GM19023 (cell line): ENCODE measurements at regions not wholly inside any gene's neighbourhood (a gene's known extent, or its start where the extent isn't known, plus 50 kb on each side); places are given as distances from the start of the nearest gene placed in this dataset.
"Not testable (repeated sequence)": the region's sequence is repeated elsewhere in the genome, so short reads cannot be mapped to it uniquely, and the experiment has no call there.

Experiments used
- ATAC-seq: cut with Tn5 transposase; IDR thresholded peaks from one replicate; pipeline ENCODE4 v1.9.1; 2021; ENCODE audit warnings: mild to moderate bottlenecking, moderate library complexity; ENCODE audit not compliant: unreplicated experiment

DNA sequence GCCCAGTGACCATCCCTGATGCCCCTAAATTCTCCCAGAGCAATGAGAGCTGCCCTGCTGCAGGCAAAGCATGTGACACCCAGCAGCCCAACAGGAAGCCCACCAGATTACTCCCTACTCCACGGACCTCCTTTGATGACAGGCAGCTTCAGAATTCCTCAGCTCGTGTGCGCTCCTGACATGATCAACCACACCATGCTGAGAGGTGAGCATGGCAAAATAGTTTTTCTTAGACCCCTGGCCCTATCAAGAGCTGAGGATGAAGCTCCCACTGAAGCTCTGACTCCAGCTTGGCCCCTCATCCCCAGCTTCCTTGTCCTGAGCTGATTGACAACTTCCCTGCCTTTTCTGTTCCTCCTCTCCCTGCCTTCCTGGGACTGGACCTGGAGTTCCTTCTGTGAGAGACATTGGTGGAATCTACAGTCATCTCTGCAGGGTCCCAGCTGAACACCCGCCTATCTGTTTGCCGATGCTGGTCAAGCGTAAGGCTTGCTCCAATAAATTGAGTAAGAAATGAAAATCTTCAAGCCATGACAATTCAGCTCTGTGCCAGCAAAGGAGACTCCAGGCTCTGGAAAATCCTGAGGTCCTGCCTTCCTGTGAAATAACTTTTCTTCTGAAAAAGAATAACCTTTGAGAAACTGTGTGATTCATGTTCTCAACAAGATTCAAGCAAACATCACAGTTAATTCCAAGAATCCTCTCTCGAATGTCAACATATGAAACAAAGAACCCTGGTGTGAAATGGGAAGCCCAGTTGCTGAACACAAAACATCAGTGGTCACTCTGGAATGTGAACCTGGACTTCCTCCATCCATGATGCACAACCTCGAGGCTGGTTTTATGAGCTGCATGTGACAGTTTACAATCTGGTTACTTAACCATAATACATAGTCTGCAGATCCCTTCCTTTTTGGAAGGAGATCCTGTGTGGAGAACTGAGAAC is 201.1 kb downstream of the SPP2 start:
- no peak for ATAC-seq

- no peak for ATAC-seq
These were observed 200.4 kb downstream of the SPP2 start for GRCh38 chr2:234250926-234251325.

GRCh38 chr2:234249873-234250272 is 199.4 kb downstream of the SPP2 start:
- ATAC-seq, result no peak

DNA sequence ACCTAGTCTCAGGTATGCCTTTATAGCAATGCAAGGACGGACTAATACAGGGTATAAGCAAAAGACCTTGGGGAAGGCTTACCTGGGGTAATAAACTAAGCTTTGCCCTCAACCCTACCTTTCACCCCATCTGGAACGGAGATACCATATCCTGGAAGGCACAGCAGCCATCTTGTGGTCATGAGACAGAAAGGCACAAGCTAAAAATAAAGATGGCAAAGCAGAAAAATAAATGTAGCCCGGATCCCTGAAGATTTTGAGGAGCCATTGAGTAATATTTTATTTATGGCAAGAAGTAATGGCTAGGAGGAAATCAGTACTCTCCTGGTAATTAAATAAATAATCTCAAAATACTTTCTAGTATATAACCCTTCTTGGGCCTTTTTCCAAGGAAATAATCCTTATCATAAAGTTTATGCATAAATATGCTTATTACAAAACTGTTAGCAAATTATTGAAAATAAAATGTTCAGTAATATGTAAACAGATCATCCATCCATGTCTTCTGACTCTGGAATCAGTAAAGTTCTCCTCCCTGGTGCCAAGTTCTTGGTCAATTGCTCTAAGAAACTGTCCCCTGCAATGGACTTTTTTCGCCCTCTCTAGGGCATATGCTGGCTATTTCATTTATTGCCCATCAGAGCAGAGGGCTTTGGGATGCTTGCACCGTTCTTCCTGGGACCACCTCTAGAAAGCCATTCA is 198.7 kb downstream of the SPP2 start:
- no peak for ATAC-seq

GRCh38 chr2:234248213-234248710 is 197.8 kb downstream of the SPP2 start:
- ATAC-seq, result not testable (repeated sequence)

- no peak for ATAC-seq
These were observed 197.1 kb downstream of the SPP2 start for GRCh38 chr2:234247453-234248180.

GRCh38 chr2:234245945-234246344 is 195.4 kb downstream of the SPP2 start:
- no peak for ATAC-seq

GRCh38 chr2:234243871-234244565 is 193.5 kb downstream of the SPP2 start:
- ATAC-seq, result no peak

- ATAC-seq, result no peak
These were observed 191.9 kb downstream of the SPP2 start for GRCh38 chr2:234242459-234242836.

- no peak for ATAC-seq
These were observed 191.4 kb downstream of the SPP2 start for GRCh38 chr2:234241656-234242458.

GRCh38 chr2:234240917-234241316 is 190.4 kb downstream of the SPP2 start:
- no peak for ATAC-seq

- no peak for ATAC-seq
These were observed 184.7 kb downstream of the SPP2 start for GRCh38 chr2:234235191-234235590.

DNA sequence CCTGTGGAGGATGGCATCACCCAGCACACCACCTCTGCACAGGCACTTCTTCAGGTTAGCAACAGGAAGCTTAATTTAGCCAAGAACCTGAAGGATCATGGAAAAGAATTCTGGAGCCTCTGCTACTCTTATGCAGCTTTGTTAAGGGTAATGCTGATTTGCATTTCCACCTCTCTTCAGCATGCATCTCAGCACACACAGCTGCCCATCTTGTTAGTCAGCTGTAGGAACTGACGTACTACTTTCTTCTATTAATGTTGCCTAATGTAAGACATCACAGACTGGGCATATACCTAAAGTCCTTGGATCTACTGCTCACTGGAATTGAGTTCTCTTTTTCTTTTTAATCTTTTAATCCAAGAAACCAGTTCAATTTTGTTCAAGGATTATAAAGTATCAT is 181.0 kb downstream of the SPP2 start:
- ATAC-seq, result no peak

DNA sequence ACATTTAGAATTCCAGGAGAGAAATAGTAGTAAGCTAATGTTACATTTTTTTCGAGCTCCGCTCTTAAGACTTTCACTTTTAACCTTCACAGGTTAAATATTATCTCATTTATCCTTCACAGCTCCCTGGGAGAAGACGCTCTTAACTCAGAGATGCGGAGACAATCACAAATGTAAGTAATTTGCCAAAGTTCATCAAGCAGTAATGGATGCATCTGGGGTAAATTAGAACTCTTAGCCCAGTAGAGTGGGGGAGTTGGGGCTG is 168.5 kb downstream of the SPP2 start:
- ATAC-seq, result no peak

- ATAC-seq, result no peak
These were observed 168.0 kb downstream of the SPP2 start for GRCh38 chr2:234218266-234219045.

DNA sequence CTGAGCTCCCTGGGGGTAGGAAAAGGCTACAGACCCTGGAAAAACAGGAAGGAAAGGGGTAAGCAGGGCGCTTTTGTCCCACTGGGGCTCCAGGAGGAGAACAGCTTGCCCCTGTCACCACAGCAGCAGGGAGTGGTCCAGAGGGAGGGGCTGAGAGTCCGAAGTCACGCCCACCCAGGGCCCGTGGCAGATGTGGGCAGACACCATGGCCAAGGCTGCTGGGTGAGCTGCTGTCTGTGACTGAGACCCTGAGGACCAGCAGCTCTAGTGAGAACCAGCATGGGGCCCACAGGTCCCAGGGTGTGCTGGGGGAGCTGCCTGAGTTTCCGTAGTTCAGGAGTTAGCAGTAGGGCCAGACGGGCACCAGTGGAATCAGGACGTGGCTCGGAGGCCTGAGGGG is 162.0 kb downstream of the SPP2 start:
- no peak for ATAC-seq

- no peak for ATAC-seq
These were observed 161.3 kb downstream of the SPP2 start for GRCh38 chr2:234211797-234212196.

DNA sequence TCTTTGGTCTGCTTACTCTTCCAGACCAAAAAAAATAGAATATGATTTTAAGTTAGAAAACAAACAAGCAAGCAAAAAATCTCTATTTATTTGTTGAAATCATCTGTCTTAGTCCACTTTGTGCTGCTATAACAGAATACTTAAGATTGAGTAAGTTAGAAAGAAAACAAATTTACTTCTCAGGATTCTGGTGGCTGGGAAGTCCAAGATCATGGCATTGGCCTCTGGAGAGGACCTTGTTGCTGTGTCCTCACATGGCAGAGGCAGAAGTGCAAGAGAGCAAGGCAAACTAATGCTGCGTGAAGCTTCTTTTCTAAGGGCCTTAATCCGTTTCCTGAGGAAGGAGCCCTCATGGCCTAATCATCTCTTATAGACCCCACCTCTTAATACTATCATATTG is 156.2 kb downstream of the SPP2 start:
- ATAC-seq, result no peak

DNA sequence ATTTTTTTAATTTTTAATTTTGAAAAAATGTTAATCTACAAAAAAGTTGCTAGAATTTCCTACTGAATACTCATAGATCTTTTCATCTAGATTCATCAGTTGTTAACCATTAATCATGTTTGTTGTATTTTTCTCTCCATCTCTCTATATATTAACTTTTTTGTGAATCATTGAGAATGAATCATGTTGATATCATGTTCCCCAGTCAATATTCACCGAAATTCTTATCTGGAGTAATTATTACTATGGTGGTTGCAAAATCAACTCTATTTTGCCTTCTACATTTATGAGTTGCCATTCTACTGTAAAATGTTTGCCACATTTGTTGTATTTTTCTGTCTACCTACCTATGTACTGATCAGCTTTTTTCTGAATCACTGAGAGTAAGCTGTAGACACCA is 154.0 kb downstream of the SPP2 start:
- no peak for ATAC-seq
